Posterior cingulate gyrus (tissue), 11 donors: ENCODE measurements at regions not wholly inside any gene's neighbourhood (a gene's known extent, or its start where the extent isn't known, plus 50 kb on each side); places are given as distances from the start of the nearest gene placed in this dataset.
A peak's percentile ranks its signal among the peaks of the same experiment; 100 is the strongest.

Source experiments
- DNase-seq, 10 donors: peaks; one replicate each; pipeline versions ENCODE4 v3.0.0 to v3.0.0-alpha.2; 2020 to 2021; ENCODE audit warnings: mixed read lengths in 3 of 10
- intact Hi-C: fragments of 100-400 bp; cut with DNase I; formaldehyde crosslinking; loops from one replicate; pipeline ENCODE4 v1.15.1; 2023

DNA sequence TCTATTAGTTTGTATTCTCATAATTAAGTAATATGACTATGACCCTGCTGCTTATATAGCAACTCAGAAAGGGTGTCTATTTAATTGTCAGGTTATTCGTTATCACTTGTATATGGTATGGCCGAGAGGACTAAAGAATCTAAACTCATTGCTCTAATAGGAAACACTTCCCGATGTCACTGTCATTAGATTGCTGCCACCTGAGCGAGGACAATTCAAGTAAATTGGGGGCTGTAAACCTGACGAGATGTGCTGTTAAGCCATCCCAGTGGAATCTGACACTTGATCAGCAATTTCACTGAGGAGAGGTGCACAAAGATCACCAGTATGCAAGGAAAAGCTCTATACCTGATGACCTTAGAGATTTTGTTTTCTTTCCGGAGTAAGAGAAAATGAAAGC, 1319.3 kb downstream of the MAT2B start:
- no peak for DNase-seq
- intact Hi-C loops = no loop called here

DNA sequence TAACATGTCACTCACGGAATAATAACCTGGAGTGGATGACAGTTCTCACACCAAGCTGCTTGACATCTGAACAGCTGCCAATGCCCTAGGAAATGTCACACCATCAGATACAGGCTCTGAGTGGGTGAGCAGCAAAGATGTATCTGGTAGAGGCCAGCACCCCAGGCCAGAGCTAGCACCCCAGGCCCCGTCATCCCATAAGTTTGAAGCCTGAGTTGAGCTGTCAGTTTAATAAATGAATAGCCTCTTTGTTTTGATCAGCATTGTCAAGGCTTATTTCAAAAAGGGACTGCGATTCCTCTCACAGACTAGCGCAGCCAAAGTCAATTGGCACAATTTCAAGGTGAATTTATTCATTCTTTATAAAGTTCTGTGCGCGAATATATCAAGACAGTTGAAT, 1327.1 kb downstream of the MAT2B start:
- peak in 1 of 10 donors; percentile 68 for DNase-seq
- intact Hi-C loops = no loop called here

DNA sequence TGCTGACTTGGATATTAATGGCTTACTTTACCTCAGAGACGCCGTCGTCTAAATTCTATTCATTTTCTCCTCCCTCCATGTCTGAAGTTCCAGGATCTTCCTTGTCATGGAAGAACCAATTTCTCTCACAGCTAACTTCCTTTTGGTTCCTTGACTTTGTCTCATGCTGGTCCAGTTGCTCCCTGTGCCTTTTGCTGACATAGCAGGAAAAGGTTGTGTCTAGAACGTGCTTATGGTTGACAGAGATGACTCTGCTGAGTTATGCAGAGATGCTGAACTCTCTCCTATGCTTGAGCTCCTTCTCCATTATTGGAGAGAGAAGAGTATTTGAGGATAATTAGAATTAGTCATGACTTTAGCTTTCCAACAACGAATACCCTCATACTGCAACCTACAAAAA, 1338.9 kb downstream of the MAT2B start:
- no peak for DNase-seq
- intact Hi-C loops = no loop called here

DNA sequence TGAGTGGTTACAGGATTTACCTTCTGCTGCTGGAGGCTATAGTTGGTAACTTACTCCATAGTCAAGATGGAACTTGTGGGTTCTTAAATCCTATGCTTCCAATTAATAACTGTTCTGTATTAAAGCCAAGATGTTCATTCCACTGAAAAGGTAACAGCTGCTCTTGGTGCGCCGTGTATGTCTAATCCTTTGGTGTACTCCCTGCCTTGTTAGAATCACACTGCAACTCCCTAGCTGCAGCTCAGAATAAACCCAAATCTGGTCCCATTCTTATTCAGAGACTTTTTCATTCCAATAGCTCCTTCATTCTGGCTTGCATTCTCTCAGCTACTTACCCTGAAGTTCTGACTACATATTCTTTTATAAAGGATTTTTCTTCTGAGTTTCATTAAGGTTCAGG, 1355.5 kb downstream of the MAT2B start:
- no peak for DNase-seq

DNA sequence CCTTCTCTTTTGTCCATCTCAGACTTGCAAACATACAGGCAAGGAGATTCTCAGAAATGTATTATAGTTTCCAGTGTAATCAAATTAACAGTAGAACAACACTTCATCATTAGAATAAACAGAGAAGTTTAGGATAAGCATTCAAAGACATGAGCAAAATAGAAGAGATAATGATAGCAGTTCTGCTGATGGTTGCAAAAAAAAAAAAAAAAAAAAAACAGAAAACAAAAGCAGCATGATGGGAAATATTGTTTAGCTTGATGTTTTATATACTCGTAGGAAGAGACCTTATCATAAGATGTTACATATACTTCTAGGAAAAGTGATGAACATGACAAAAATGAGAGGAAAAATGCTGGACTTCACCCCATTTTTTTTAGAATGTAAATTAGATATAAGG, 1356.2 kb downstream of the MAT2B start:
- no peak for DNase-seq
- intact Hi-C loops = no loop called here

More for the DNA sequence above, 1355.5 kb downstream of the MAT2B start:
- intact Hi-C loops = no loop called here

DNA sequence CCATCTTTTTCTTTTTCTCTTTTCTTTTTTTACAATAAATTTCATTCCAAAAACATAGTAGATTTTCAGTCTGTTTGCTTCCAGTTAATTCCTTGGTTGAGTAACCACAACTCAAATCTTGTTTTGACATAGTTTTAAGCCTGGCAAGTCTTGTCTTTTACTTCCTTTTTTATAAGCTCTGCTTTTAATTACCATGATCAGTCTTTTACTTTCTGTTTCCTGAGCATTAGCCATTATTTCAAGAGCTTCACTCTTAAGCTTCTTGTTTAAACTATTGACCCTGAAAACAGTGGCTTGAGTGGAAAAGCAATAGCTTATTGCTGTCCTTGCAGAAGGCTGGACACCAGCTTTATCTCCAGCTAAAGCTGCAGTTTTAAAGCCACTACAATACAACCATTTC, 1363.3 kb downstream of the MAT2B start:
- intact Hi-C loops = no loop called here
- DNase-seq = no peak

DNA sequence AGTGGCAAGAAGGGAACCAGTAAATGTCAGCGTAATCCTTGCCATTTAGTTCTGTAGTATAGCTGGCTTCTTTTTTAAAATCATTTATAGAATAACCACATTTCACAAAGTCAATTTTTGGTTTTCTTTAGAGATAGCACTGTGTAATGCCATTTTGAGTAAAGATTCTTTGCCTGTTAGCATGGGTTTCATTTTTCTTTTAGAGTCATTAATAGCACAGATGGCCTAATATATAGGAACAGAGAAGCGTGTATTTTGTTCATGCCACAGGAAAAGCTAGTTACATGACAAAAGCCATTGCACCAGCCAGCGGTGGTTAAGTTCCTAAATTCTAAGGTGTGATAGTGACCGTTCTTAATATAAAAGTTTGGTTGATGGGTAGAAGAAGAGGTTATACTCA, 1363.9 kb downstream of the MAT2B start:
- DNase-seq = no peak
- intact Hi-C loops = no loop called here

DNA sequence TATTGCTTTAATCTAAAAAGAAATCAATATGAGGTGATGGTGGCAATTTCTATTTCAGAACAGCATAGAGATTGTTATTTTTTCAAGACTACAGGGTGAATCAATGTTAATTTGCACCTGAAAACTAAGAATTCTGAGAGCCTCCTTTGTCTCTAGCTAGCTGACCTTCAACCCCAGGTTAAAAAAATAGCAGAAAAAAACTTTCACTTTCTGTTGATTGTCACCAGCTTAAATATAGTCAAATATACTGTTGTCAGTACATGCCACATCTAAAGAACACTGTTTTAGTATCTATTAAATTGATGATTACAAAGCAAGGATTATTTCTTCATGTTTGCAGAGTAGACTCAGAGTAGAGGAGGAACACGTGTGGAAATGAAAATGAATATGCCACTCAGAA, 1371.4 kb downstream of the MAT2B start:
- DNase-seq = no peak
- intact Hi-C loops = no loop called here

DNA sequence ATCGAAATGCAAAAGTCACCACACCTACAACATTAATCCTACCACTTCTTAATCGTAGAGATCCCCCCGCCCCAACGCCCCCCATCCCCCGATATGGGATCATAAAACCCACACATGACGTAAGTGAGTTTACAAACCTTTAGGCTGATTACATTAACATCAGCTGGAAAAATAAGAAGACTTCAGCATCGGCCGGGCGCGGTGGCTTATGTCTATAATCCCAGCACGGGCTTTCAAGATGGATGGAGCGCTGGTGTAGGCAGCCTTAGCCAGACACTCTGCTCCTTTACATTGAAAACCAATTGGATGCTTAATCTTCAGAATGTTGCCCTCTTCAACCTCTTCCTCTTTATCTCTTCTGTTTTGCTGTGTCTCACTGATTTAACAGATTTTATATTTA, 1376.0 kb downstream of the MAT2B start:
- DNase-seq = peak in 1 of 10 donors; percentile 24
- intact Hi-C loops = no loop called here

DNA sequence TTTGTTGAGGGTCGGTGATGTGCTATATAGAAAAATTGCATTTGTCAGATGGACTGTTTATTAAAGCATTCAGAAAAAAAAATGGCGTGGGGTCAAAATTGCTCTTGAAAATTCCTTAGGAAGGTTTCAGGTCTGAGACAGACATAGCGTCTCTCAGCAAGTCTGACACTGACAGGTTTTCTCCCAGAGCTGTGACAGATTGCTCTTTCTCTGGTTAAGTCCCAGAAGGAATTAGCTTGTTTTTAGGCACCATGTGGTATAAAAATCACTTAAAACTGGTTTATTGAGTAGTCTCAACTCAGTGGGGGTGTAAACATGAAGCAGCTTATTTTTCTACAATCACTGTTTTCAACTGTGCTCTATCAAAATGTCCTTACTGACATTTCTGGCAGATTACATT, 1379.8 kb downstream of the MAT2B start:
- DNase-seq = no peak
- intact Hi-C loops = no loop called here

DNA sequence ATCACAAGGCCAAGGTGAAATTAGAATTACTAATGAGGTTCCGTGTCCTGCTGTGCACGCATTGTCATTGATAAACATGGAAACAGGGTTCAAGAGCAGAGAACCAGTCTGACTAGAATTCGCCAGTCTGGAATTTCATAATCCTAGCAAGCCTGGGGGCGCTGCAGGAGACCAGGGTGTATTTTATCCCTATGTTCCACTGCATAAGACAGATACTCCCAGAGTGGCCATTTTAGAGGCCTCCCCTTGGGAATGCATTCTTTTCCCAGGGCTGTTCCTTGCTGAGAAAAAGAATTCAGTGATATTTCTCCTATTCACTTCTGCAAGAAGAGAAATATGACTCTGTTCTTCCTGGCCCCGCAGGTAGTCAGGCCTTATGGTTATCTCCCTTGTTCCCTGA, 1387.7 kb downstream of the MAT2B start:
- no peak for DNase-seq
- intact Hi-C loops = no loop called here

DNA sequence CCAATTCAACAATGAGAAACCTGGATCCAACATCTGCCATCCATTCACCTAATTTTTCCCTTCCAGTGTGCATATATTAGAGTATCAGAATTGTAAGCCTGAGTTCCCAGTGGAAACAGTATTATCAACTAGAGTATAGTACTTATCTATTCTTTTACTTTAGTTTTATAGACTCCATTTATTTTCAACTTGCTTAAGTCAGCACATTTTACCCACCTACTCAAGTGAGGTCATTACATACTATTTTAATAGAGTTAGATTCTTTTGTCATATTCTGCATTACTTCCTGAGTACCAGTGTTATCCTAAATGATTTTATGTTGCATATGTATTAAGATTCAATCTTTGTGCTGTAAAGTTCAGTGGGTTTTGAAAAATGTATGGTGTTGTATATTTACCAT, 1393.3 kb downstream of the MAT2B start:
- DNase-seq = no peak
- intact Hi-C loops = no loop called here

DNA sequence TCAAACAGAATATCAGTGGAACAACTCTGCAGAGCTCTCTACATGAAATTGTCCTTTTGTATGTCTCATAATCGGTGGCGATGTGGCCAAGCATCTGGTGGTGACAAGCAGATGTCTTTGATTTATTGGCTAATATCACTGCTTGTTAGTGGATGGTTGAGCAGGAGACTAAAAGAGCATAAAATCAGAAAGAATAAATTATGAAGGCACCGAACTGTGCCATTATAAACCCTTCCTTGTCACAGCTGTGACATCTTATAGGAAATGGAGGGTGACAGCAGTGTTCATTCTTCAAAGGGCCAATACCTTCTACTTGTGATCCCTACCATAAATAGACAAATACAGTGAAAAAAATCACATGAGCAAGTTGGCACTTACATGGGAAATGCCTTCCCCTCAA, 1404.3 kb downstream of the MAT2B start:
- DNase-seq = no peak
- intact Hi-C loops = no loop called here

DNA sequence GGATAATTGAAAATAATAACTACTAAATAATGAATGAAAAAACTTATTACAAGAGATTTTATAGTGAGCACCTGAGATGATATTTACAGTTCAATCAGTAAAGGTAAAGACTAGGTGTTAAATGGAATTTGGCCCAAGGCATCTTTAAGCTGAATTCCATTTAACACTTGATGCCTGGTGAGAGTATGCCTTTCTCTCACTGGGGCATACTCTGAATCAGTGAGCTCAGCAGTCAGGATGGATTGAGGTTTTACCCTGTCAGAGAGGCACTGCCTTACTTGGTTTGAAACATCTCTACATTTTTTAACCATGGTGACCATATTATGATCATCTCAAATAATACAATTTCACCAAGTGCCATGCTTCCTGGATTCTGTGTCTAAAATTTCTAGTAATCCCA, 1416.3 kb downstream of the MAT2B start:
- intact Hi-C loops = no loop called here

DNA sequence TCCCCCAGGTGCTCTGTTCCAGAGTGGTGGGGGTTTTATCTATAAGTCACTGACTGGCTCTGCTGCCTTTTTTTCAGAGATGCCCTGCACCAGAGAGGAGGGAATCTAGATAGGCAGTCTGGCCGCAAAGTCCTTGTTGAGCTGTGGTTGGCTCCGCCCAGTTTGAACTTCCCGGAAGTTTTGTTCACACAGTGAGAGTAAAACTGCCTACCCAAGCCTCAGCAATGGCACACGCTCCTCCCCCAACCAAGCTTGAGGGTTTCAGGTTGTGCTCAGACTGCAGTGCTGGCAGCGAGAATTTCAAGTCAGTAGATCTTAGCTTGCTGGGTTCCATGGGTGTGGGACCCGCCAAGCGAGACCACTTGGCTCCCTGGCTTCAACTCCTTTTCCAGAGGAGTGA, 1428.6 kb downstream of the MAT2B start:
- no peak for DNase-seq
- intact Hi-C loops = no loop called here

More for the DNA sequence above, 1416.3 kb downstream of the MAT2B start:
- no peak for DNase-seq

DNA sequence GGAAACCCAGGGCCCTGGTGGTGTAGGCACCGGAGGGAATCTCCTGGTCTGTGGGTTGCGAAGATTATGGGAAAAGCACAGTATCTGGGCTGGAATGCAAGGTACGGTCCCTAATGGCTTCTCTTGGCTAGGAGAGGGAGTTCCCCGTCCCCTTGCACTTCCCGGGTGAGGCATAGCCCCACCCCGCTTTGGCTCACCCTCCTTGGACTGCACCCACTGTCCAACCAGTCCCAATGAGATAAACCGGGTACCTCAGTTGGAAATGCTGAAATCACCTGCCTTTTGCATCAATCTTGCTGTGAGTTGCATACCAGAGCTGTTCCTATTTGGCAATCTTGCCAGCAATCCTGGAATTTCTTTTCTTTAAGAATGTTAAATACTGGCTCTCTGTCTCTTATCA, 1429.1 kb downstream of the MAT2B start:
- peak in 1 of 10 donors; percentile 30 for DNase-seq
- intact Hi-C loops = no loop called here

DNA sequence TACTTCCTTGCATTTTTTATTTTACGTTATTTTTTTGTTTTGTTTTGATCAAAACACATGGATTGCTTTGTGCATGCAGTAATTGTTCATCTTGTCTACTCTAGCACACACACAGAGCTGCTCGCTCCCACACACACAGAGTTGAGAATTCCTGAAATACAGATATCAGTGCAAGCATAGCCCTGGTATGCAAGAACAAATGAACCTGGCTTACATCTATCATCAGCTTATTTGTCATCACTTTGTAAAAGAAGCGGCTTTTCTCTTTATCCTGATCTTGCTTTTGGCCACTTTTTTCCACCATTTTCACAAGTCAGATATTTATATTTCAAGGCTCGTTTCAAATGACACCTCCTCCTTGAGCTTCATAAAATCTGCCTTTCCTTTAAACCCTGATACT, 1435.7 kb downstream of the MAT2B start:
- DNase-seq = no peak
- intact Hi-C loops = no loop called here

DNA sequence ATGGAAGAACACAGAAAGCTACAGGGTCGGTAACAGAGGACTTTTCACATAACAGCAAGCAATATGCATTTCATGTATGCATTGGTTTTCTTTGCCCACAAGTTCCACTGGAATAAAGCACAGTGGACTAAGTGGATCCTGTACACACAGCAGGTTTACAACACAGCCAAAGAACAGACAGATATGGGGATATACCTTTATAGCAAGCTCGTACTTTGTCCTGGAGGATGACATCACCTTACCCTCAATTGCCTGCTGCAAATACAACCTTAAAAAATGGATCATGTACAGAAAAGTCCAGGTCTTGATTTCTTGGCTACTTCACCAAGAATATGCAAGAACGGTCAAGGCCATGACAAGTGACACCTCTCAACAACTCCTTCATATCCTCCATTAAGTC, 1445.5 kb downstream of the MAT2B start:
- no peak for DNase-seq
- intact Hi-C loops = no loop called here

DNA sequence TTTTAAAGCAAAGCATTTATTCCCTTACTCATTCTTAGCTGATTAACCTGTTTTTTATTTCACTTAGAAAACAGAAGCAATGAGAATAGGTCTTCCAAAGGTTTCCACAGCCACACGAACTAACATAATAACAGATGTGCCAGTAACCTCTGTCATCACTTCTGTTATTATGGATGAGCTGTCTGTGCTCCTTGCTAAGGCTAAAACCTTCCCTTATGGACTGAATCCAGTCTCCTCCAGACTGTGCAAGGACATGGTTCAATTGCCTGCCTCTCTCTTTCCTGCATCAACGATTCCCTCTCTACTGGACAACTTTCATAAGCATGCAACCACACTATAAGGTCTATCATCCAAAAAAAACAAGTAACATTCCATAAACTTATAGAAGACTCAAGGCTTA, 1446.2 kb downstream of the MAT2B start:
- intact Hi-C loops = no loop called here
- no peak for DNase-seq

DNA sequence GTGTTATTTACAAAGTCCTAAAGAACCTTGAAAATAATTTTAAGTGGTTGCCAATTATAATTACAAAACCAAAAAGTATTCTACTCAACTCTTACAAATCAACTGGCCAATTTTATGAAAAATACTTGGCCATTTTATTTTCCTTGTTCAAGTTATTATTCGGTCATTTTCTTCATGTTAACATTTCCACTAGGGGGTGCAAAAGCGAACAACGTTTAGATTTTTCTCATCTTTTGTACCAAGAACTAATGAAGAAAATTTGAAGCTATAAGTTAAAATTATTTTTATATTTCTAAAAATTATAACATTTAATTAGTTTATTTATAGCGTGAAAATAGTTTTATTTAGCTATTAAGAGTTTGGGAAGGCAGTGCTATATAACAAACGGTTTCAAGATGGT, 1453.3 kb downstream of the MAT2B start:
- intact Hi-C loops = no loop called here

DNA sequence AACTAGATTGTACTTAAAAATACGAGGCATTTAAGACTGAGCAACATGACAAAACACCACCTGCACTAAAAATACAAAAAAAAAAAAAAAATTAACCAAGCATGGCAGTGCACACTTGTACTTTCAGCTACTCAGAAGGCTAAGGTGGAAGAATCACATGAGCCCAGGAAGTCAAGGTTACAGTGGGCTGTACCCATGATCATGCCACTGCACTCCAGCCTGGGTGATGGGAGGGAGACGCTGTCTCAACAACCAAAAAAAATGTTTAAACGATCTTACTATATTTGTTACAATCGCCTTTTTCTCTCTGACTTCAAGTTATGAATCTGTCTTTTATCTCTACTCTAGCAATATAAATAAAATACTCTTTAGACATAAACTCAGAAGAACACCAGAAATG, 1454.3 kb downstream of the MAT2B start:
- intact Hi-C loops = no loop called here
- DNase-seq = no peak

More for the DNA sequence above, 1453.3 kb downstream of the MAT2B start:
- no peak for DNase-seq

DNA sequence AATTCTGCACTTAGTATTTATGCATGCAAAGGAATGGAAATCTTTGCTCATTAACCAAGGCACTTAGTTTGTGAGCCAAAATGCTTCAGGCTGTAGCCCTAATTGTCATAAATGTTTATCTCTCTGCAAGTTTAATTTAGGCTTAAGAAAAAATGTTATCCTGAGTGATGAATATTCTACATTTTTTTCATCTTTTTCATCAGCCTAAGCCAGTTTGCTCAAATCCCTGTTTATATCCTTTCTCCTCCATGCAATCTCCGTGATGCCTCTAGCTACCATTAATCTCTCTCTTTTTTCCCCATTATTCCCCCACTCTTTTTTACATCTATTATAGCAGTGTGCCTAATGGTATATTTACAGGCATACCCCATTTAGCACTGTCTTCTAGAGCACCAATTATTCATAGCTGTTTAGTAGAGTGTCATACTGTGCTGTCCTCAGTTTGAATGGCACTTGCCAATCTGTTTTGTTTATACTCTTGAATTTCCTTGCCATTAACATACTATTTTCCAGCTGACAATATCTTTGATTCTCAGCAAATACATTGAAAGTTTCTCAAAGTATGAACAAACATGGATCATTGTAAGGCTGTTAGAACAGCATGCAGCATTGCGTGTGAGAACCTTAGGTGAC, 1457.0 kb downstream of the MAT2B start:
- intact Hi-C loops = no loop called here
- no peak for DNase-seq

DNA sequence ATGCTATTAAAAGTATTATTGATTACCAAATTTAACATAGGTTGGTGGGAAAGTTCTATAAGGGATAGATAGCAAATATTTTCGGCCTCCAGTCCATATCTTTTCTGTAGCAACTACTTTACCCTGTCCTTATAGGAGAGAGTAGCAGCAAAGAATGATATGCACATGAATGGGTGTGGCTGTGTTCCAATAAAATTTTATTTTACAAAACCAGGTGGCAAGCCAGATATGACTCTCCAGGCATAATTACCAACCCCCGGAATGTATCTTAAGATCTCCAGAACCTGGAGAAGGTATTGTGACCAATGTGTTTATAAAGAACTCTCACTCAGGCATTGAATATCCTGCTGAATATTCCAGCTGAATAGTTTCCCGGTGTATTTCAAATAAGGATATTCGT, 1461.2 kb downstream of the MAT2B start:
- no peak for DNase-seq
- intact Hi-C loops = no loop called here
